ENCODE measurements at regions not wholly inside any gene's neighbourhood (a gene's known extent, or its start where the extent isn't known, plus 50 kb on each side); places are given as distances from the start of the nearest gene placed in this dataset.
A peak's percentile ranks its signal among the peaks of the same experiment; 100 is the strongest.

DNA sequence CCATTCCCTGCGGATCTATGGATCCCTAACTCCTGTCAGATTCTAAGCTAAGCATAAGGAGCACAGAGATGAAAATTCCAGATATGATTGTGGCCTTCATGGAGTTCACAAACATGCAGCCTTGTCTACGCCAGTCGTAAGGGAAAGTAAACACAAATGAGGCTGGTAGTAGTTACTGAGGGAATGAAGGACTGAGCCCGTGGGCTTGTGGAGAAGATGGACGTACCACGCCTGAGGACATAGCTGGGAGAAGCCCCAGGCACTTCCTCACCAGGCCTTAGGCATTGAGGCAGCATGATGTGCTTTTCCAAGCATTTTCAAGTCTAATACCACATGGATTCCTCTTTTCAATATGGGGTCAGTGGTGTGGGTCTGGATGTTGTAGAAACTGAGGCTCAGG is 515.2 kb downstream of the BCL11B start:
- H3K79me2 ChIP-seq = no peaks in the 10 kb centered on the region
- no peaks in the 10 kb centered on the region for H4K20me1 ChIP-seq (ENCODE audit: insufficient read depth, poor library complexity, severe bottlenecking)
- TF ChIP-seq EZH2phosphoT487 (IDR thresholded peaks at IDR 0.05; ENCODE audit: low read depth, severe bottlenecking, unreplicated experiment) (no peak), EZH2 (IDR thresholded peaks at IDR 0.05; ENCODE audit: borderline replicate concordance) (no peak)
- TF ChIP-seq, protein P1, sequence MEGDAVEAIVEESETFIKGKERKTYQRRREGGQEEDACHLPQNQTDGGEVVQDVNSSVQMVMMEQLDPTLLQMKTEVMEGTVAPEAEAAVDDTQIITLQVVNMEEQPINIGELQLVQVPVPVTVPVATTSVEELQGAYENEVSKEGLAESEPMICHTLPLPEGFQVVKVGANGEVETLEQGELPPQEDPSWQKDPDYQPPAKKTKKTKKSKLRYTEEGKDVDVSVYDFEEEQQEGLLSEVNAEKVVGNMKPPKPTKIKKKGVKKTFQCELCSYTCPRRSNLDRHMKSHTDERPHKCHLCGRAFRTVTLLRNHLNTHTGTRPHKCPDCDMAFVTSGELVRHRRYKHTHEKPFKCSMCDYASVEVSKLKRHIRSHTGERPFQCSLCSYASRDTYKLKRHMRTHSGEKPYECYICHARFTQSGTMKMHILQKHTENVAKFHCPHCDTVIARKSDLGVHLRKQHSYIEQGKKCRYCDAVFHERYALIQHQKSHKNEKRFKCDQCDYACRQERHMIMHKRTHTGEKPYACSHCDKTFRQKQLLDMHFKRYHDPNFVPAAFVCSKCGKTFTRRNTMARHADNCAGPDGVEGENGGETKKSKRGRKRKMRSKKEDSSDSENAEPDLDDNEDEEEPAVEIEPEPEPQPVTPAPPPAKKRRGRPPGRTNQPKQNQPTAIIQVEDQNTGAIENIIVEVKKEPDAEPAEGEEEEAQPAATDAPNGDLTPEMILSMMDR (IDR thresholded peaks at IDR 0.05; ENCODE audit: poor library complexity) = no peak
- no peak overlapping the region for H3K4me3 ChIP-seq
- DNase-seq (ENCODE audit: low spot score) = no peak
- H3K27ac ChIP-seq = no peak overlapping the region
- no peaks in the 10 kb centered on the region for H3K9me3 ChIP-seq (ENCODE audit: low read depth)
- H3K27me3 ChIP-seq = no peaks in the 10 kb centered on the region
- no peaks in the 10 kb centered on the region for H3K4me1 ChIP-seq (ENCODE audit: insufficient read depth)
- H3K4me2 ChIP-seq = no peak overlapping the region
- no peaks in the 10 kb centered on the region for H3K9me2 ChIP-seq (replicated peaks; ENCODE audit: insufficient read depth)
- no peak overlapping the region for H2AFZ ChIP-seq
- no peaks in the 10 kb centered on the region for H3K36me3 ChIP-seq (replicated peaks; ENCODE audit: insufficient read depth, low read depth)
- 89% methylated on average over 6 of the region's 6 CpGs for WGBS (ENCODE audit: low lambda C conversion rate, missing lambda C conversion rate)

DNA sequence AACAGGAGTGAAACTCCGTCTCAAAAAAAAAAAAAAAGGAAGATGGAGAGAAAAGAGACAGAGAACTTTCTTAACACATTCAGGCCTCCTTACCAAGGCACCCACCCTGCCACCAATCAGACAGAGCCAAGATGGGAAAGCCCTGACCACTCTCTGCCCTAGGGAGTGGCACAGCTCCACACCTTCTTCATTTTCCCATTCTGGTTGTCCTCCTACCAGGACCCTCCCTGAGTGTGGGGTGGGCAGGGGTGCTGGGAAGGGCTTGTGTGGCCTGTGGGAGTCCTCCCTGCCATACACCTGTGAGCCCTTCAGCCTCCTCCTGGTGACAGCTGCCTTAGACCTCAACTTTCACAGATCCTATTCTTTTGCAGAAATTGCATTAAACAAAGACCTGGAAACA is 513.6 kb downstream of the BCL11B start:
- Histone ChIP-seq H3K4me2 (no peak overlapping the region), H4K20me1 (ENCODE audit: insufficient read depth, poor library complexity, severe bottlenecking) (no peaks in the 10 kb centered on the region), H3K9me2 (replicated peaks; ENCODE audit: insufficient read depth) (no peaks in the 10 kb centered on the region), H3K4me1 (ENCODE audit: insufficient read depth) (no peaks in the 10 kb centered on the region), H3K4me3 (no peak overlapping the region), H3K79me2 (no peaks in the 10 kb centered on the region), H3K36me3 (replicated peaks; ENCODE audit: insufficient read depth, low read depth) (no peaks in the 10 kb centered on the region), H2AFZ (no peak overlapping the region), H3K9me3 (ENCODE audit: low read depth) (no peaks in the 10 kb centered on the region), H3K27me3 (no peaks in the 10 kb centered on the region), H3K27ac (no peak overlapping the region)
- no CpG with 5 or more reads among the region's 1 CpG for WGBS (ENCODE audit: low lambda C conversion rate, missing lambda C conversion rate)
- TF ChIP-seq EZH2 (IDR thresholded peaks at IDR 0.05; ENCODE audit: borderline replicate concordance) = no peak
- TF ChIP-seq, protein P1 (IDR thresholded peaks at IDR 0.05; ENCODE audit: poor library complexity) = no peak
- TF ChIP-seq EZH2phosphoT487 (IDR thresholded peaks at IDR 0.05; ENCODE audit: low read depth, severe bottlenecking, unreplicated experiment) = no peak
- no peak for DNase-seq (ENCODE audit: low spot score)

DNA sequence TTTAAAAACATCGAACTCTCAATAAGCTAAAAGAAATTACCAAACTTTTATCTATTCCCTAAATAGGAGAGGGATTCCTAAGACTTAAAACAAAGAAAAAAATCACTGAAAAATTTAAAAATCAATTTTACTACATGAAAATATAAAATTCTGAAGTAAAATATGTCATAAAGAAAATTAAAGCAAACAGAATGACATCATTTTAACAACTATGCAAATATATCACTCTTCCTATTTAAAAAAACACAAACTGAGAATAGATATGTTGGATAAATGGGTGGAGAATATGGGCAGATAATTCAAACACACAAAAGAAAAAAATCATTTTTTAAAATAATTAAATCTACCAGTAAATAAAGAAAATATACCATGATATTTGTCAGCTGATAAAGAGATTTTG is 510.0 kb downstream of the BCL11B start:
- Histone ChIP-seq H3K36me3 (replicated peaks; ENCODE audit: insufficient read depth, low read depth) (no peaks in the 10 kb centered on the region), H3K9me2 (replicated peaks; ENCODE audit: insufficient read depth) (no peaks in the 10 kb centered on the region), H3K79me2 (no peaks in the 10 kb centered on the region), H3K4me2 (no peak overlapping the region), H3K27me3 (no peaks in the 10 kb centered on the region), H3K4me1 (ENCODE audit: insufficient read depth) (no peaks in the 10 kb centered on the region), H4K20me1 (ENCODE audit: insufficient read depth, poor library complexity, severe bottlenecking) (no peaks in the 10 kb centered on the region), H3K9me3 (ENCODE audit: low read depth) (no peaks in the 10 kb centered on the region), H3K27ac (no peak overlapping the region), H3K4me3 (no peak overlapping the region), H2AFZ (no peak overlapping the region)
- WGBS (ENCODE audit: low lambda C conversion rate, missing lambda C conversion rate) = 93% methylated on average over 1 of the region's 1 CpG
- TF ChIP-seq EZH2 (IDR thresholded peaks at IDR 0.05; ENCODE audit: borderline replicate concordance) (no peak), EZH2phosphoT487 (IDR thresholded peaks at IDR 0.05; ENCODE audit: low read depth, severe bottlenecking, unreplicated experiment) (no peak)
- TF ChIP-seq, protein P1 (IDR thresholded peaks at IDR 0.05; ENCODE audit: poor library complexity) = no peak
- DNase-seq (ENCODE audit: low spot score) = no peak

DNA sequence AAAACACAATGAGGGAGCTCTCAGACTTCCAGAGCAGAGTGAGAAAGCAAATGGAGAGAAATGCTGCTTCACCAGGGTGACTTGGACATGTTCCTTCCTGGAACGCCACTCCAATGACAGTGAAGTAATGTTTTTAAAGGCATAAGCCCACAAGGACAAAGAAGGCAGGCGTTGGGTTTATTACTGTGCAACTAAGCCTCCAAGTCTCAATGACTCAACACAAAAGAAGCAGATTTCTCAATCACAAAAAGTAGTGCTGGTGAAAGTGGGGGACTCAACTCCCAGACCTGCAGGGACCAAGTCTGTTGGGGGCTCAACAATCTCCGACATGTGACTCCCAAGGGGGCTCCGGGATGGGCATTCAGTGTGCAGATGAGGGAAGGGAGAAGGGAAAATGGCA is 505.2 kb downstream of the BCL11B start:
- Histone ChIP-seq H4K20me1 (ENCODE audit: insufficient read depth, poor library complexity, severe bottlenecking) (no peaks in the 10 kb centered on the region), H3K9me2 (replicated peaks; ENCODE audit: insufficient read depth) (no peaks in the 10 kb centered on the region), H3K4me3 (no peak overlapping the region), H3K36me3 (replicated peaks; ENCODE audit: insufficient read depth, low read depth) (no peaks in the 10 kb centered on the region), H3K4me2 (no peak overlapping the region), H3K4me1 (ENCODE audit: insufficient read depth) (no peaks in the 10 kb centered on the region), H2AFZ (no peak overlapping the region), H3K79me2 (no peaks in the 10 kb centered on the region), H3K27ac (no peak overlapping the region), H3K27me3 (no peaks in the 10 kb centered on the region), H3K9me3 (ENCODE audit: low read depth) (no peaks in the 10 kb centered on the region)
- DNase-seq (ENCODE audit: low spot score) = peak; percentile 48
- 70% methylated on average over 4 of the region's 4 CpGs for WGBS (ENCODE audit: low lambda C conversion rate, missing lambda C conversion rate)
- TF ChIP-seq, protein P1 (IDR thresholded peaks at IDR 0.05; ENCODE audit: poor library complexity) = no peak
- TF ChIP-seq EZH2 (IDR thresholded peaks at IDR 0.05; ENCODE audit: borderline replicate concordance) (no peak), EZH2phosphoT487 (IDR thresholded peaks at IDR 0.05; ENCODE audit: low read depth, severe bottlenecking, unreplicated experiment) (no peak)
